Effector CD8-positive, alpha-beta T cell (primary cell): ENCODE measurements at regions not wholly inside any gene's neighbourhood (a gene's known extent, or its start where the extent isn't known, plus 50 kb on each side); places are given as distances from the start of the nearest gene placed in this dataset.
A peak's percentile ranks its signal among the peaks of the same experiment; 100 is the strongest.

Experiments
- DNase-seq: peaks from one replicate; lab custom pipeline; 2025; lab: John Stamatoyannopoulos, UW

- no peak for DNase-seq
These were observed 120.0 kb downstream of the BEGAIN start for GRCh38 chr14:100467046-100467750.

GRCh38 chr14:100467939-100468338 is 119.3 kb downstream of the BEGAIN start:
- DNase-seq = no peak

- DNase-seq = no peak
These were observed 118.7 kb downstream of the BEGAIN start for GRCh38 chr14:100468557-100468956.

- DNase-seq = no peak
These were observed 117.3 kb downstream of the BEGAIN start for GRCh38 chr14:100469632-100470522.

GRCh38 chr14:100470523-100470897 is 116.7 kb downstream of the BEGAIN start:
- DNase-seq = no peak

- no peak for DNase-seq
These were observed 115.7 kb downstream of the BEGAIN start for GRCh38 chr14:100471441-100472093.

- no peak for DNase-seq
These were observed 115.1 kb downstream of the BEGAIN start for GRCh38 chr14:100472094-100472455.

- no peak for DNase-seq
These were observed 114.7 kb downstream of the BEGAIN start for GRCh38 chr14:100472491-100472890.

- DNase-seq = no peak
These were observed 114.0 kb downstream of the BEGAIN start for GRCh38 chr14:100473249-100473648.

- no peak for DNase-seq
These were observed 113.0 kb downstream of the BEGAIN start for GRCh38 chr14:100474196-100474595.

GRCh38 chr14:100475268-100475667 is 111.9 kb downstream of the BEGAIN start:
- DNase-seq = no peak

- DNase-seq = no peak
These were observed 111.0 kb downstream of the BEGAIN start for GRCh38 chr14:100476012-100476822.

- DNase-seq = no peak
These were observed 102.5 kb downstream of the BEGAIN start for GRCh38 chr14:100484531-100485267.

- peak; percentile 10 for DNase-seq
These were observed 101.0 kb downstream of the BEGAIN start for GRCh38 chr14:100486025-100486828.
